ENCODE measurements at regions not wholly inside any gene's neighbourhood (a gene's known extent, or its start where the extent isn't known, plus 50 kb on each side); places are given as distances from the start of the nearest gene placed in this dataset.

- TF ChIP-seq CTCF (conservative IDR thresholded peaks at IDR 0.05) (no peak), EZH2 (IDR thresholded peaks at IDR 0.05; ENCODE audit: low read depth) (no peak)
Observed at GRCh38 chr5:2883771-2884170, 132.3 kb upstream of the IRX2 start.
